K562 (cell line): ENCODE measurements at regions not wholly inside any gene's neighbourhood (a gene's known extent, or its start where the extent isn't known, plus 50 kb on each side); places are given as distances from the start of the nearest gene placed in this dataset.

ENCODE experiments used
- ATAC-seq: fragments of 200-7000 bp; cut with Tn5 transposase; 3 replicates; pipeline ENCODE4 v1.9.1; 2020; ENCODE audit warnings: moderate library complexity
- BruUV-seq: library from RNA; stranded (reverse); fragments of 400-500 nt; replicated peaks from 2 replicates; lab custom pipeline; 2021; lab: Mats Ljungman, UMichigan
- CTCF ChIA-PET: fragments of 300-600 bp; formaldehyde crosslinking; extraction: SDS; loops from one replicate; lab custom pipeline; 2021; ENCODE audit warnings: low intra/inter-chr PET ratio; lab: Yijun Ruan, JAX
- POLR2A ChIA-PET: fragments of 300-600, 350-650 bp; sonication (Branson Sonifier 250); formaldehyde crosslinking; extraction: SDS; loops from one replicate; lab custom pipeline; 2021; ENCODE audit warnings: antibody characterized with exemption, inconsistent platforms; lab: Yijun Ruan, JAX
- DNase-seq, 4 experiments: peaks; one replicate each; pipeline versions ENCODE4 v3.0.0 to v3.0.0-alpha.2; 2011 to 2018; ENCODE audit warnings: low spot score in 3 of 4, mixed read lengths in 3 of 4; ENCODE audit errors: extremely low read depth in 1 of 4
- FAIRE-seq: peaks from 2 replicates; lab custom pipeline; 2011; peaks lifted over from hg19 to GRCh38; lab: Jason Lieb, UNC
- H2AFZ ChIP-seq: 2 replicates; pipeline ENCODE4 v1.6.0; 2011; ENCODE audit warnings: low read depth, low read length, control low read depth, inconsistent platforms
- H3K27ac ChIP-seq: fragments of 200-600 bp; 3 replicates; pipeline ENCODE4 v1.8.0; 2011; ENCODE audit warnings: low read depth, mild to moderate bottlenecking, control low read depth, inconsistent platforms, low read length, moderate library complexity, mixed read lengths; ENCODE audit errors: extremely low read depth
- H3K27me3 ChIP-seq, 2 experiments: fragments of 300-600 bp in 1 of 2; 2 replicates in 1 of 2; 3 replicates in 1 of 2; pipeline versions ENCODE4 v1.6.0 to v1.8.0; 2011; ENCODE audit warnings: inconsistent platforms in 2 of 2, low read length in 2 of 2, mild to moderate bottlenecking in 1 of 2, mixed read lengths in 1 of 2, moderate library complexity in 1 of 2; ENCODE audit not compliant: control insufficient read depth in 2 of 2, insufficient read depth in 2 of 2
- H3K36me3 ChIP-seq: fragments of 300-600 bp; 3 replicates; pipeline ENCODE4 v1.8.0; 2011; ENCODE audit warnings: mild to moderate bottlenecking, low read length, inconsistent platforms; ENCODE audit not compliant: control insufficient read depth, insufficient read depth
- H3K4me1 ChIP-seq, 2 experiments: fragments of 200-600 bp in 1 of 2; replicated peaks in 1 of 2; 2 replicates in 1 of 2; 3 replicates in 1 of 2; pipeline versions ENCODE4 v1.5.1 to v1.8.0; 2011; ENCODE audit warnings: inconsistent platforms in 2 of 2, low read length in 2 of 2, mild to moderate bottlenecking in 1 of 2, mixed read lengths in 1 of 2, moderate library complexity in 1 of 2; ENCODE audit not compliant: control insufficient read depth in 2 of 2, insufficient read depth in 2 of 2
- H3K4me2 ChIP-seq: 2 replicates; pipeline ENCODE4 v1.6.1; 2011; ENCODE audit warnings: low read length, control low read depth, inconsistent platforms, mixed read lengths; ENCODE audit not compliant: insufficient read depth
- H3K4me3 ChIP-seq: fragments of 200-600 bp; sonication (generic), shearing (Covaris generic); 2 replicates; pipeline ENCODE4 v1.5.1; 2016; ENCODE audit warnings: control low read depth, inconsistent platforms
- H3K79me2 ChIP-seq: fragments of 200-600 bp; 3 replicates; pipeline ENCODE4 v1.8.0; 2011; ENCODE audit warnings: low read length, inconsistent platforms; ENCODE audit not compliant: control insufficient read depth, insufficient read depth
- H3K9ac ChIP-seq, 2 experiments: 2 replicates each; pipeline versions ENCODE4 v1.6.0 to v1.6.1; 2011; ENCODE audit warnings: low read depth in 2 of 2, low read length in 2 of 2, control low read depth in 1 of 2, inconsistent platforms in 1 of 2, mild to moderate bottlenecking in 1 of 2, mixed read lengths in 1 of 2; ENCODE audit not compliant: insufficient read depth in 1 of 2
- H3K9me1 ChIP-seq: one replicate; pipeline ENCODE4 v1.6.0; 2011; ENCODE audit warnings: inconsistent platforms, mild to moderate bottlenecking, low read length, moderate library complexity; ENCODE audit not compliant: control insufficient read depth, insufficient read depth
- H3K9me3 ChIP-seq: replicated peaks from 2 replicates; pipeline ENCODE4 v1.5.1; 2011; ENCODE audit warnings: low read depth, low read length, inconsistent platforms; ENCODE audit not compliant: control insufficient read depth, insufficient read depth
- H4K20me1 ChIP-seq: replicated peaks from 2 replicates; pipeline ENCODE4 v1.6.1; 2011; ENCODE audit warnings: low read length, inconsistent platforms, mixed read lengths; ENCODE audit not compliant: control insufficient read depth, insufficient read depth
- ARID4B ChIP-seq: sonication (generic); formaldehyde crosslinking; IDR thresholded peaks from 2 replicates; pipeline ENCODE4 v1.8.0; 2022; ENCODE audit warnings: mild to moderate bottlenecking, missing genetic modification reagents
- CBX3 ChIP-seq, 2 experiments: IDR thresholded peaks; 1 replicate in 1 of 2; 2 replicates in 1 of 2; pipeline ENCODE4 v1.6.1; 2012; ENCODE audit warnings: inconsistent platforms in 2 of 2, low read length in 2 of 2, borderline replicate concordance in 1 of 2, control low read depth in 1 of 2
- CHAMP1 ChIP-seq: fragments of 450-650 bp; IDR thresholded peaks from 2 replicates; pipeline ENCODE4 v1.6.1; 2016; ENCODE audit warnings: mild to moderate bottlenecking
- FOXA3 ChIP-seq, 2 experiments: fragments of 450-650 bp in 1 of 2; sonication (generic) in 1 of 2; formaldehyde crosslinking; IDR thresholded peaks in 1 of 2; conservative IDR thresholded peaks in 1 of 2; 2 replicates each; pipeline versions ENCODE4 v1.4.0 to v1.8.0; 2020 to 2022; ENCODE audit warnings: mild to moderate bottlenecking in 2 of 2, missing genetic modification reagents in 1 of 2
- MITF ChIP-seq: IDR thresholded peaks from 2 replicates; pipeline ENCODE4 v1.6.1; 2014; ENCODE audit warnings: antibody characterized with exemption
- RBM17 ChIP-seq: fragments of 200-400 bp; formaldehyde crosslinking; IDR thresholded peaks from 2 replicates; pipeline ENCODE4 v1.6.1; 2017; ENCODE audit warnings: low read depth, mild to moderate bottlenecking, low read length, borderline replicate concordance
- SIRT6 ChIP-seq: IDR thresholded peaks from one replicate; pipeline ENCODE4 v1.6.1; 2012; ENCODE audit warnings: low read depth, mild to moderate bottlenecking, control low read depth, inconsistent platforms, low read length, moderate library complexity
- USF2 ChIP-seq: sonication (generic); formaldehyde crosslinking; IDR thresholded peaks from 2 replicates; pipeline ENCODE4 v1.5.0; 2020; ENCODE audit warnings: missing genetic modification reagents
- ZKSCAN3 ChIP-seq: fragments of 250-450 bp; sonication (Bioruptor Pico); IDR thresholded peaks from 2 replicates; pipeline ENCODE4 v1.4.0; 2020
- ZNF41 ChIP-seq: fragments of 250-450 bp; sonication (Bioruptor Pico); conservative IDR thresholded peaks from 2 replicates; pipeline ENCODE4 v1.4.0; 2020; ENCODE audit warnings: mild to moderate bottlenecking
- ZNF766 ChIP-seq: fragments of 200-800 bp; sonication (Bioruptor generic); conservative IDR thresholded peaks from 2 replicates; pipeline ENCODE4 v1.6.1; 2016; ENCODE audit warnings: missing genetic modification characterization, missing compliant biosample characterization
- ZNF780A ChIP-seq: fragments of 250-450 bp; sonication (Bioruptor Pico); IDR thresholded peaks from 2 replicates; pipeline ENCODE4 v1.5.0; 2021; ENCODE audit warnings: mild to moderate bottlenecking
- in situ Hi-C: fragments of 300-500 bp; cut with MboI; formaldehyde crosslinking; loops from 4 replicates; pipeline ENCODE4 v1.15.0; 2018; ENCODE audit warnings: inconsistent platforms, mixed read lengths
- intact Hi-C: fragments of 100-400 bp; cut with micrococcal nuclease; formaldehyde crosslinking; loops from 2 replicates; pipeline ENCODE4 v1.14.2; 2022

- no peaks in the 10 kb centered on the region for H3K9me1 ChIP-seq
- intact Hi-C loops (no loop called here), in situ Hi-C loops (no loop called here)
- BruUV-seq: no TSS peak
- TF ChIP-seq ZNF41 (CRISPR knock-in tag) (no peak), SIRT6 (no peak), CHAMP1 (no peak), ARID4B (no peak), USF2 (no peak), CBX3 (IDR thresholded peaks at IDR 0.05; ENCODE audit: borderline replicate concordance in 1 of 2, low read length in 2 of 2) (no peak), ZKSCAN3 (CRISPR knock-in tag) (no peak), RBM17 (no peak), ZNF780A (CRISPR knock-in tag) (no peak), ZNF766 (CRISPR knock-in tag) (no peak), MITF (no peak), FOXA3 (CRISPR knock-in tag; conservative IDR thresholded peaks at IDR 0.05 in 1 of 2, IDR thresholded peaks at IDR 0.05 in 1 of 2) (no peak)
- H3K4me2 ChIP-seq: no peak overlapping the region
- no peak overlapping the region for H3K4me3 ChIP-seq
- H3K4me1 ChIP-seq: no peaks in the 10 kb centered on the region
- no peaks in the 10 kb centered on the region for H3K27me3 ChIP-seq
- no peaks in the 10 kb centered on the region; the same call in 1 of the 2 replicates for H3K9me3 ChIP-seq
- ATAC-seq (no peak), DNase-seq (no peak), FAIRE-seq (no peak)
- H3K27ac ChIP-seq: no peak overlapping the region
- H3K9ac ChIP-seq: no peak overlapping the region
- H2AFZ ChIP-seq: no peak overlapping the region
- H3K79me2 ChIP-seq: no peaks in the 10 kb centered on the region
- H3K36me3 ChIP-seq: no peaks in the 10 kb centered on the region
- H4K20me1 ChIP-seq: no peaks in the 10 kb centered on the region
- POLR2A ChIA-PET: no interaction called here
- CTCF ChIA-PET: no interaction called here
Measured at GRCh38 chr14:37992499-37992898, 215.2 kb upstream of the SSTR1 start.
